Upper lobe of left lung (tissue), 4 donors: ENCODE measurements at regions not wholly inside any gene's neighbourhood (a gene's known extent, or its start where the extent isn't known, plus 50 kb on each side); places are given as distances from the start of the nearest gene placed in this dataset.

Experiments
- EP300 ChIP-seq, 4 donors: sonication (generic); formaldehyde crosslinking; IDR thresholded peaks; one replicate each; pipeline ENCODE4 v1.5.1; 2017; ENCODE audit warnings: antibody characterized with exemption in 4 of 4, control low read depth in 2 of 4
- POLR2A ChIP-seq, 4 donors: fragments of 450-650 bp; IDR thresholded peaks; one replicate each; pipeline ENCODE4 v1.5.1; 2016 to 2017; ENCODE audit warnings: antibody characterized with exemption in 4 of 4, mild to moderate bottlenecking in 2 of 4
- TF ChIP-seq, protein P1 (sequence below), 6 experiments: fragments of 450-650 bp in 4 of 6; fragments of 200-600 bp in 2 of 6; sonication (generic) in 2 of 6; IDR thresholded peaks; one replicate each; pipeline ENCODE4 v1.5.1; 2016 to 2019; ENCODE audit warnings: antibody characterized with exemption in 6 of 6

DNA sequence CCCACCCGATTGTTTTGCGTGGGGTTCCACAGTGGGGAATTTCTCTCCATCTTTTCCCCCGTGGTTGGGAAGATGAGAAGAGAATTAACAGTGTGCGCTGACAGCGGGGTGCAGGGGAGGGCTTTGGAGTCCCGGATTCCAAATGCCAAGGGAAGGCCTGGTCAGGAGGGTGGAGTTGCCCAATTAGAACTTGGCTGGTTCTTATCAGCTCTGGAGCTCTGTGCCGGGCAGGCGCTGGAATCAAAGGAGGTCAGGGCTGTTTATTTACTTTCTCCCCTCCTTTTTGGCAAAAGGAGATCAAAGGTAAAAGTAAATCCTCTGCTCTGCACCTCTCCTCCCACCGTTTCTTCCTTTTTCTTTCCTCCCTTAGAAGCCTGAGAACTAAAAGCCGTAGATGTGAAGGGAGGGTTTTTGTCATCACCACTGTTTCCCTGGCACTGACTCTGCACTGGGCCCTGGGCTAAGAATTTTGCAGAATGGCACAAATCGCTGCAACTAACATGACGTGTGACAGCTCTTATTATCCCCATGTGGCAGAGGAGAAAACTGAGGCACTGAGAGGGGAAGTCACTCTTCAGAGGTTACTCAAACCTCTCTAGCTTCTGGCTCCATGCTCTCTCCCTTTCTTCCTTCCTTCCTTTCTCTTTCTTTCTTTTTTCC is 95.2 kb upstream of the ZNF716 start:
- no peak for TF ChIP-seq POLR2A (IDR thresholded peaks at IDR 0.05)
- TF ChIP-seq, protein P1, sequence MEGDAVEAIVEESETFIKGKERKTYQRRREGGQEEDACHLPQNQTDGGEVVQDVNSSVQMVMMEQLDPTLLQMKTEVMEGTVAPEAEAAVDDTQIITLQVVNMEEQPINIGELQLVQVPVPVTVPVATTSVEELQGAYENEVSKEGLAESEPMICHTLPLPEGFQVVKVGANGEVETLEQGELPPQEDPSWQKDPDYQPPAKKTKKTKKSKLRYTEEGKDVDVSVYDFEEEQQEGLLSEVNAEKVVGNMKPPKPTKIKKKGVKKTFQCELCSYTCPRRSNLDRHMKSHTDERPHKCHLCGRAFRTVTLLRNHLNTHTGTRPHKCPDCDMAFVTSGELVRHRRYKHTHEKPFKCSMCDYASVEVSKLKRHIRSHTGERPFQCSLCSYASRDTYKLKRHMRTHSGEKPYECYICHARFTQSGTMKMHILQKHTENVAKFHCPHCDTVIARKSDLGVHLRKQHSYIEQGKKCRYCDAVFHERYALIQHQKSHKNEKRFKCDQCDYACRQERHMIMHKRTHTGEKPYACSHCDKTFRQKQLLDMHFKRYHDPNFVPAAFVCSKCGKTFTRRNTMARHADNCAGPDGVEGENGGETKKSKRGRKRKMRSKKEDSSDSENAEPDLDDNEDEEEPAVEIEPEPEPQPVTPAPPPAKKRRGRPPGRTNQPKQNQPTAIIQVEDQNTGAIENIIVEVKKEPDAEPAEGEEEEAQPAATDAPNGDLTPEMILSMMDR (IDR thresholded peaks at IDR 0.05), result no peak
- TF ChIP-seq EP300 (IDR thresholded peaks at IDR 0.05), result no peak
